Endometrium (tissue), 2 donors: ENCODE measurements at regions not wholly inside any gene's neighbourhood (a gene's known extent, or its start where the extent isn't known, plus 50 kb on each side); places are given as distances from the start of the nearest gene placed in this dataset.
"Not testable (repeated sequence)": the region's sequence is repeated elsewhere in the genome, so short reads cannot be mapped to it uniquely, and the experiment has no call there.

Experiments
- FAIRE-seq: peaks from 2 replicates; lab custom pipeline; 2012; peaks lifted over from hg19 to GRCh38; lab: Jason Lieb, UNC
- donor health status: control.
- donor health status: control.

DNA sequence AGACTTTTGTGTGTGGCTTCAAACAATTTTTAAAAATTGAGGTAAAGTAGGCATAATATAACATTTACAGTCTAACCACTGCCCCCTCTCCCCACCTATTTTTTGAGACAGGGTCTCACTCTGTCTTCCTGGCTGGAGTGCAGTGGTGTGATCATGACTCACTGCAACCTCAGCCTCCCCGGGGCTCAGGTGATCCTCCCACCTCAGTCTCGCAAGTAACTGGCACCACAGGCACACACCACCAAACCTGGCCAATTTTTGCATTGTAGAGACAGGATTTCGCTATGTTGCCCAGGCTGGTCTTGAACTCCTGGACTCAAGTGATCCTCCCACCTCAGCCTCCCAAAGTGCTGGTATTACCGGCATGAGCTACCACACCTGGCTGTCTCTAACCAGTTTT, 161.8 kb downstream of the GOSR1 start:
- FAIRE-seq = not testable (repeated sequence)

DNA sequence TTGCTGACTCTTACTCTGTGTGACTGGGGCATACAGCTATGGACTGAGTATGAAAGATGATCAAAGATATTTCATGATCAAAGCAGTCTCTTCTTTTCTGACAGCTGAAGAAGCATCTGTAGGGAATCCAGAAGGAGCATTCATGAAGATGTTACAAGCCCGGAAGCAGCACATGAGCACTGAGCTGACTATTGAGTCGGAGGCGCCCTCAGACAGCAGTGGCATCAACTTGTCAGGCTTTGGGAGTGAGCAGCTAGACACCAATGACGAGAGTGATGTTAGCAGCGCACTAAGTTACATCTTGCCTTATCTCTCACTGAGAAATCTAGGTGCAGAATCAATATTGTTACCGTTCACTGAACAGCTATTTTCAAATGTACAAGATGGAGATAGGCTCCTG, 154.4 kb downstream of the GOSR1 start:
- FAIRE-seq = not testable (repeated sequence)

- not testable (repeated sequence) for FAIRE-seq
Measured at GRCh38 chr17:30625380-30625779, 148.2 kb downstream of the GOSR1 start.

DNA sequence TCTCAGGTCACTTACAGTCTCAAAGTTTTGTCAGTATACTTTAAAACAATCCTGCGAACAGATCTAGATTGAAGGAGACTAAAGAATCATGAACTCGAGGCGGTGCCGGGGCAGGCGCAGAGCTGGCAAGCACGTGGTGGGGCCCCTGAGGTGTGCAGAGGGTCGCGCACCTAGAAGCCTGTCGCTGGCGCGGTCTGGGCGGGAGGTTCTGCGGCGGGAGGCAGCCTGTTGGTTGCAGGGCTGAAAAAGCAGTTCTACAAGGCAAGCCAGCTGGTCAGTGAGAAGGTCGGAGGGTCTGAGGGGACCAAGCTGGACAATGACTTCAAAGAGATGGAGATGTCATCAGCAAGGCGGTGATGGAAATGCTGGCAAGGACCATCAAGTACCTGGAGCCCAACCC, 147.0 kb downstream of the GOSR1 start:
- not testable (repeated sequence) for FAIRE-seq

- not testable (repeated sequence) for FAIRE-seq
Measured at GRCh38 chr17:30609682-30610081, 132.5 kb downstream of the GOSR1 start.

GRCh38 chr17:30605523-30605922, 128.3 kb downstream of the GOSR1 start:
- FAIRE-seq = no peak

DNA sequence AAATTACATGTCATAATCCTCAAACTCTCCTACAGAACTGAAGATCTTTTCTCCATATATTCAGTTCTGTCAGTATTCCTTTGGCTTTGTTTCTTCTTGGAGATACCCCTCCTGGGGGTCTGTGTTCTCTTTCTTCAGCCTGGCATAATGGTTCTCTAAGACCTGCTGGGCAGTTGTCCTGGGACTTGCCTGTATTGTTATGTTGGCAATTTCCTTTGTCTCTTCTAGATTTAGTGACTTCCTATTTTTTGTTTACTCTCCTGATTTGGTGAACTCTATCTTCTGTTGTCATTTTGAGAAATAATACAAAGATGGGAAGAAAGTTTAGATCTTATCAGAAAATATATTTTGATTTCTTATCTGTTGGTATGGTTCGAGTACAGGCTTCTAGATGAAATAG, 127.8 kb downstream of the GOSR1 start:
- FAIRE-seq = no peak

DNA sequence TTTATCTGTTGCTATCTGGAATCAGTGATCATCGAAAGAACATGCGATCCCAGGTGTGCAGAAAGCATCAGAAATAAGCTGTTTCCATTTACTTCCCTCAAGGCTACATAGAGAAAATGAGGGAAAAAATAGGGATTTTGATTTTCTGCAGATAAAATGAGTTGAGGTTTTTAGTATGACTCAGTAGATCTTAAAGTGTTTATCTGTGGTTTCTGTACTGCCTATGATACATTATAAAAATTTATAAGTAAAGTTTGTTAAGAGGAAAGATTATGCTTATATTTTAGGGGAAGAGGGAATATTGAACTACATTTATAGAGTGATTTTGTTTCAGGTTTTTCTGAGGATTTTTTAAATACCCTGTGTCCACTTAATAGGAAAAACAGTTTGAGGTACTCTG, 125.2 kb downstream of the GOSR1 start:
- FAIRE-seq = not testable (repeated sequence)

DNA sequence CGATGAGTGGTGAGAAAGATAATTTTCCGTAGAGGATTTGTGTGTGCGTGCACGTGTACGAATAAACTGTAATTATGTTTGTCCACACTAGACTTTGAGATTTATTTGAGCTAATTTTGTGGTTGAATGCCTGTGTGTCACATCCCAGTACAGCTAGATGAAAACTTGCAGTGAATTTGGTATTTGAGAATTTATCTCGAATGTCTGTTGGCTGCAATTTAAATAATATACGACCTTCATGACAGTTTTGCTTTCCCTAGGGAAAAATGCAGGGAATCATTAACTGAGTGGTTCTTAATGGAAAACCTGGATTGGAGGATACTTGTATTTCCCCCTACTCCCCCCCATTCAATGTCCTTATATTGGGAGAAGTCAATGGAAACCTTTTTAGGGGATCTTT, 124.8 kb downstream of the GOSR1 start:
- FAIRE-seq = not testable (repeated sequence)

- FAIRE-seq = no peak
Measured at GRCh38 chr17:30600830-30601494, 123.8 kb downstream of the GOSR1 start.

- no peak for FAIRE-seq
Measured at GRCh38 chr17:30600060-30600829, 123.0 kb downstream of the GOSR1 start.

GRCh38 chr17:30599428-30600059, 122.3 kb downstream of the GOSR1 start:
- no peak for FAIRE-seq

- FAIRE-seq = no peak
Measured at GRCh38 chr17:30597776-30598288, 120.6 kb downstream of the GOSR1 start.

GRCh38 chr17:30596948-30597775, 120.0 kb downstream of the GOSR1 start:
- not testable (repeated sequence) for FAIRE-seq

- FAIRE-seq = not testable (repeated sequence)
Measured at GRCh38 chr17:30594953-30595371, 117.8 kb downstream of the GOSR1 start.

DNA sequence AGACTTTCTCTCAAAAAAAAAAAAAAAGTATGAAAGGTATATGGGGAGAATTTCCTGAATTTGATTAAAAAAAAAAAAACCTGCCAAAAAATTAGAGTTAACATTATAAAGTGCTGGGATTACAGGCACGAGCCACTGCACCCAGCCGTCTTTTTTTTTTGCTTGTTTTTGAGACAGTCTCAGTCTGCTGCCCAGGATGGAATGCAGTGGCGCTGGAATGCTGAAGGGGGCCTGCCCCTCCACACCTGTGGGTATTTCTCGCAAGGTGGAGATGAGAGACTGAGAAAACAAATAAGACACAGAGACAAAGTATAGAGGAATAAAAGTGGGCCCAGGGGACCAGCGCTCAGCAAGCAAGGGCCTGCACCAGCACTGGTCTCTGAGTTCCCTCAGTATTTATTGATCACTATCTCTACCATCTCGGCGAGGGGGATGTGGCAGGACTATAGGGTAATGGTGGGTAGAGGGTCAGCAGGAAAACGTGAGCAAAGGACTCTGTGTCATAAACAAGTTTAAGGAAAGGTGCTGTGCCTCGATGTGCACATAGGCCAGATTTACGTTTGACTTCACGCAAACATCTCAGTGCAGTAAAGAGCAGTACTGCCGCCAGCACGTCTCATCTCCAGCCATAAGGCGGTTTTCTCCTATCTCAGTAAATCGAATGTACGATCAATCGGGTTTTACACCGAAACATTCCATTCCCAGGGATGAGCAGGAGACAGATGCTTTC, 117.2 kb downstream of the GOSR1 start:
- FAIRE-seq = no peak

DNA sequence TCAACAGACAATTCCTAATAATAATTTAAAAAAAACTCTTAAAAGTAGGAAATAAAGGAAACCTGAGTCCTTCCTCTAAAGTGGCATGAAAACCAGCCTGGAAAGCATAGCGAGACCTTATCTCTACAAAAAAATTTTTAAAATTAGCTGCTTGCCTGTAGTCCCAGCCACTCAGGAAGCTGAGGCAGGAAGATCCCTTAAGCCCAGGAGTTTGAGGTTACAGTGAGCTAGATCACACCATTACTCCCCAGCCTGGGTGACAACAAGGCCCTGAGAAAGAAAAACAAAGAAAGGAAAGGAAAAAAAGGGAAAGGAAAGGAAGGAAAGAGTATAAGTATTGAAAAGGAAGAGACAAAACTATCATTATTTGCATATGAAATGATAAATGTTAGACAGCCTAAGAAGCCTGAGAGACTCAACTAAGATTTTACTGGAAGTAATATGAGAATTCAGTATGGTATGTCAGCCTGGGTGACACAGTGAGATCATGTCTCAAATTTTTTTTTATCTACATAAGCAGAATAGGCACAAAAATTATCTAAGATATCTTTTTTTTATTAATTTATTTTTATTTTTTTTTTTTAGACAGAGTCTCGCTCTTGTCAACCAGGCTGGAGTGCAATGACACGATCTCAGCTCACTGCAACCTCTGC, 113.0 kb downstream of the GOSR1 start:
- no peak for FAIRE-seq

GRCh38 chr17:30589431-30589830, 112.2 kb downstream of the GOSR1 start:
- FAIRE-seq = no peak

DNA sequence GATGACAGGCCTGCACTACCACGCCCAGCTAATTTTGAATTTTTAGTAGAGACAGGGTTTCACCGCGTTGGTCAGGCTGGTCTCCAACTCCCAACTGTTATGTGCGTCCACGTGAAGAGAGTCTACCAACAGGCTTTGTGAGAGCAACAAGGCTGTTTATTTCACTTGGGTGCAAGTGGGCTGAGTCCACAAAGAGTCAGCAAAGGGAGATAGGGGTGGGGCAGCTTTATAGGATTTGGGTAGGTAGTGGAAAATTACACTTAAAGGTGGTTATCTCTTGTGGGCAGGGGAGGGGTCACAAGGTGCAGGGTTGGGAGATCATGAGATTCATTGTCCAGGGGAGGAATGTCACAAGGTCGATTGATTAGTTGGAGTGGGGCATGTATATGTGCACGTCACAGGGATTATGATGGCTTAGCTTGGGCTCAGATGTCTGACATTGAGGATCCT, 111.6 kb downstream of the GOSR1 start:
- FAIRE-seq = no peak

DNA sequence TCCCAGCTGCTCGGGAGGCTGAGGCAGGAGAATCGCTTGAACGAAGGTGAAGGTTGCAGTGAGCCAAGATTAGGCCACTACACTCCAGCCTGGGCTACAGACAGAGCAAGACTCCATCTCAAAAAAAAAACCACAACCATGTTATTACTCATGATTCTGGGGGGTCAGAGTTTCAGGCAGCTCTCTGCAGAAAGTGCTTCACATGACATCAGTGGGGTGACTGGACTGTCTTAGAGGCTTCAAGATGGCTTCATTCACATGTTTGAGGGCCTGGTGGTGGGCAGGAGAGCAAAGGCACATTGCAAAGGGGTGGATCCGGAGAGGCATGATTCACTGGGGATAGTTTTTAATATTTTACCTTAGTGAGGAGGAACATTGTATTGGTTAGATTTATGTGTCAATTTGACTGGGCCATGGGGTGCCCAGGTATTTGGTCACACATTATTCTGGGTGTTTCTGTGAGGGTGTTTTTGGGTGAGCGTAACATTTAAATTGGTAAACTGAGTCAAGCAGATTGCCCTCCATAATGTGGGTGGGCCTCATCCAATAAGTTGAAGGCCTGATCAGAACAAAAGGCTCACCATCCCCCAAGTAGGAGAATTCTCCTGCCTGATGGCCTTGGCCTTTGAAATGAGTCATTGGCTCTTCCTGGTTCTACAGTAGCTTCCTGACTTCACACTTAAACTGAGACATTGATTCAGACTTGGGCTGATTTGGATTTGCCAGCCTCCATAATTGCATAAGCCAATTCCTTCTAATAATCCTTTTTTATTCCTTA, 109.8 kb downstream of the GOSR1 start:
- FAIRE-seq = no peak
